Breast epithelium (tissue), 4 donors: ENCODE measurements at regions not wholly inside any gene's neighbourhood (a gene's known extent, or its start where the extent isn't known, plus 50 kb on each side); places are given as distances from the start of the nearest gene placed in this dataset.
A peak's percentile ranks its signal among the peaks of the same experiment; 100 is the strongest.

Experiments
- DNase-seq, 2 donors: peaks; one replicate each; pipeline ENCODE4 v3.0.0-alpha.2; 2019; ENCODE audit warnings: low spot score in 2 of 2
- H3K27ac ChIP-seq, 2 donors: fragments of 200-600 bp; sonication (generic) in 1 of 2; one replicate each; pipeline ENCODE4 v1.5.1; 2016 to 2019; ENCODE audit warnings: mild to moderate bottlenecking in 1 of 2
- H3K27me3 ChIP-seq, 2 donors: fragments of 200-600 bp; sonication (generic) in 1 of 2; one replicate each; pipeline versions ENCODE4 v1.5.1 to v1.6.0; 2017 to 2019; ENCODE audit warnings: control low read depth in 1 of 2, mild to moderate bottlenecking in 1 of 2
- H3K36me3 ChIP-seq: fragments of 200-600 bp; one replicate; pipeline ENCODE4 v1.5.1; 2019
- H3K4me1 ChIP-seq, 2 donors: fragments of 200-600 bp; sonication (generic); one replicate each; pipeline ENCODE4 v1.5.1; 2016 to 2019; ENCODE audit warnings: control low read depth in 1 of 2
- H3K4me3 ChIP-seq, 3 donors: fragments of 200-600 bp; sonication (generic); 1 replicate in 2 of 3; 2 replicates in 1 of 3; pipeline ENCODE4 v1.5.1; 2016 to 2019; ENCODE audit warnings: mild to moderate bottlenecking in 3 of 3, moderate library complexity in 2 of 3
- H3K9me3 ChIP-seq, 2 donors: fragments of 200-600 bp; sonication (generic) in 1 of 2; one replicate each; pipeline ENCODE4 v1.5.1; 2016 to 2019; ENCODE audit warnings: control low read depth in 1 of 2
- POLR2A ChIP-seq: fragments of 450-650 bp; IDR thresholded peaks from one replicate; pipeline ENCODE4 v1.6.1; 2016; ENCODE audit warnings: antibody characterized with exemption, mild to moderate bottlenecking, moderate library complexity
- POLR2AphosphoS5 ChIP-seq, 3 donors: sonication (generic); formaldehyde crosslinking; IDR thresholded peaks; one replicate each; pipeline ENCODE4 v1.6.1; 2017; ENCODE audit warnings: antibody characterized with exemption in 3 of 3
- intact Hi-C: fragments of 100-400 bp; cut with DNase I; formaldehyde crosslinking; loops from one replicate; pipeline ENCODE4 v1.15.1; 2023; ENCODE audit warnings: low total_unique reads
- TF ChIP-seq, protein P1 (sequence below), 3 donors: fragments of 450-650 bp; IDR thresholded peaks; one replicate each; pipeline ENCODE4 v1.5.1; 2016 to 2017; ENCODE audit warnings: antibody characterized with exemption in 3 of 3, mild to moderate bottlenecking in 3 of 3, moderate library complexity in 3 of 3

DNA sequence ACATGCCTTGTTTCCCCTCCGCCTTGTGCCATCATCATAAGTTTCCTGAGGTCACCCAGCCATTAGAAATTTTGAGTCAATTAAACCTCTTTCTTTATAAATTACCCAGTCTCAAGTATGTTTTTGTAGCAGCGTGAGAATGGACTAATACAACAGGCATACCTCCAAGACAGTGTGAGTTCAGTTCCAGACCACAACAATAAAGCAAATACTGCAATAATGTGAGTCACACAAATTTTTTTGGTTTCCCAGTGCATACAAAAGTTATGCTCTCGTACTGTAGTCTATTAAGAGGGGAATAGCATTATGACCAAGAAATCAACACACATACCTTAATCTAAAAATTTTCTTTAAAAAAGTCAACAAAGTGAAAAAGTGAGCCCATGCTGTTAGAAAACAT is 217.2 kb downstream of the NR4A2 start:
- TF ChIP-seq POLR2AphosphoS5 (IDR thresholded peaks at IDR 0.05) (no peak), POLR2A (no peak)
- TF ChIP-seq, protein P1, sequence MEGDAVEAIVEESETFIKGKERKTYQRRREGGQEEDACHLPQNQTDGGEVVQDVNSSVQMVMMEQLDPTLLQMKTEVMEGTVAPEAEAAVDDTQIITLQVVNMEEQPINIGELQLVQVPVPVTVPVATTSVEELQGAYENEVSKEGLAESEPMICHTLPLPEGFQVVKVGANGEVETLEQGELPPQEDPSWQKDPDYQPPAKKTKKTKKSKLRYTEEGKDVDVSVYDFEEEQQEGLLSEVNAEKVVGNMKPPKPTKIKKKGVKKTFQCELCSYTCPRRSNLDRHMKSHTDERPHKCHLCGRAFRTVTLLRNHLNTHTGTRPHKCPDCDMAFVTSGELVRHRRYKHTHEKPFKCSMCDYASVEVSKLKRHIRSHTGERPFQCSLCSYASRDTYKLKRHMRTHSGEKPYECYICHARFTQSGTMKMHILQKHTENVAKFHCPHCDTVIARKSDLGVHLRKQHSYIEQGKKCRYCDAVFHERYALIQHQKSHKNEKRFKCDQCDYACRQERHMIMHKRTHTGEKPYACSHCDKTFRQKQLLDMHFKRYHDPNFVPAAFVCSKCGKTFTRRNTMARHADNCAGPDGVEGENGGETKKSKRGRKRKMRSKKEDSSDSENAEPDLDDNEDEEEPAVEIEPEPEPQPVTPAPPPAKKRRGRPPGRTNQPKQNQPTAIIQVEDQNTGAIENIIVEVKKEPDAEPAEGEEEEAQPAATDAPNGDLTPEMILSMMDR (IDR thresholded peaks at IDR 0.05): no peak
- peak overlapping the region in 1 of 2 donors; percentile 10 for H3K27ac ChIP-seq
- no peak overlapping the region for H3K4me3 ChIP-seq
- no peaks in the 10 kb centered on the region for H3K27me3 ChIP-seq
- H3K9me3 ChIP-seq: no peaks in the 10 kb centered on the region
- intact Hi-C loops: no loop called here
- no peaks in the 10 kb centered on the region for H3K36me3 ChIP-seq
- DNase-seq: no peak
- H3K4me1 ChIP-seq: no peaks in the 10 kb centered on the region

DNA sequence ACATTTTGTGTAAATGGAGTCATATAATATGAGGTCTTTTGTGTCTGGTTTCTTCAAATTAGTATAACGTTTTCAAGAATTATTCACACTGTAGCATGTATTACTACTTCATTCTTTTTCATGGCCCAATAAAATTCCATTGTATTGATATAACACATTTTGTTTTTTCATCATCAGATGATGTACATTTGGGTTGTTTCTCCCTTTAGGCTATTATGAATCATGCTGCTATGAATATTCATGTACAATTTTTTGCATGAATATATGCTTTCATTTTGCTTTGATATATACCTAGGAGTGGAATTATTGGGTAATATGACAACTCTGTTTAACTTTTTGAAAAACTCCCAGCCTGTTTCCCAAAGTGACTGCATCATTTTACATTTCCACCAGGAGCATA is 220.2 kb downstream of the NR4A2 start:
- TF ChIP-seq POLR2AphosphoS5 (IDR thresholded peaks at IDR 0.05) (no peak), POLR2A (no peak)
- TF ChIP-seq, protein P1 (IDR thresholded peaks at IDR 0.05): no peak

DNA sequence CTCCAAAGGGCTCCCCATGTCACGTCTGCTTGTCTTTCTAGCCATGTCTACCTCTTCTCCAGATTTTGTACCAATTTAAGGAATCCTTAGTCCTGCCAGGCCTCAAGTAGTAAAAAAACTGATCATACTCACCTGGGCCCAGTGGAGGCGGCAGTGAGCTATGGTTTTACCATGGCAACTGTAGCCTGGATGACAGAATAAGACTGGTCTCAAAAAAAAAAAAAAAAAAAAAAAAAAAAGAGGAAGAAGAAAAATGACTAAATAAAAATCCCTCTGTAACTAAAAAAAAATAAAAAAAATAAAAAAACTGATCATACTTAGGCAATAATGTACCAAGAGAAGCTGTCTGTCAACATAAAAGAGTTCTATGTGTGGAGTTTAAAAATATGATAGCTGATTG is 221.6 kb downstream of the NR4A2 start:
- no peak for DNase-seq
- Histone ChIP-seq H3K4me1 (no peaks in the 10 kb centered on the region), H3K9me3 (no peaks in the 10 kb centered on the region), H3K4me3 (no peak overlapping the region), H3K27me3 (no peaks in the 10 kb centered on the region), H3K27ac (no peak overlapping the region), H3K36me3 (no peaks in the 10 kb centered on the region)
- TF ChIP-seq POLR2A (no peak), POLR2AphosphoS5 (IDR thresholded peaks at IDR 0.05) (no peak)
- TF ChIP-seq, protein P1 (IDR thresholded peaks at IDR 0.05): no peak
- intact Hi-C loops: no loop called here

More for the DNA sequence above, 220.2 kb downstream of the NR4A2 start:
- Histone ChIP-seq H3K27me3 (no peaks in the 10 kb centered on the region), H3K36me3 (no peaks in the 10 kb centered on the region), H3K4me1 (no peaks in the 10 kb centered on the region), H3K9me3 (no peaks in the 10 kb centered on the region), H3K27ac (no peak overlapping the region), H3K4me3 (no peak overlapping the region)
- intact Hi-C loops: no loop called here
- no peak for DNase-seq

DNA sequence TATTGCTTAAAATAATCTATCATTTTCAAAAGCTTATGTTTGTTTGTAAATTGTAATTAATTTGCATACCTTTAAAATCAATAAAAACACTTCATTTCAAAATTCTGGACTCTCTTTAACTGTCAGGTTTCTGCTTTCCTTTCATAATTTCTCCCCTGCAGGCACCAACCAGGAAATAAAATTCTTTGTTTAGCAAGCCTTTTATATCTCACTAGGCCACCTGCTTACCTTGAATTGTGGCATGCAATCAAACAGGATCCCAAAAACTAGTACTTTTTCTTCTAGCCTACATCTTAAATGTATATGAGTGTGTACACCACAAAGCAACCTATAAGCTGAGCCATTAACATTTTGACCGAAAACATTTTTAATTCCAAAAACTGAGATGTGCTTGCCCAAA is 233.1 kb downstream of the NR4A2 start:
- Histone ChIP-seq H3K27ac (no peak overlapping the region), H3K9me3 (peaks cover 0 to under 1% of the 10 kb centered on the region in 2 donors), H3K27me3 (no peaks in the 10 kb centered on the region), H3K36me3 (no peaks in the 10 kb centered on the region), H3K4me1 (no peaks in the 10 kb centered on the region), H3K4me3 (no peak overlapping the region)
- intact Hi-C loops: no loop called here
- no peak for DNase-seq
- TF ChIP-seq, protein P1 (IDR thresholded peaks at IDR 0.05): no peak
- TF ChIP-seq POLR2AphosphoS5 (IDR thresholded peaks at IDR 0.05) (no peak), POLR2A (no peak)

DNA sequence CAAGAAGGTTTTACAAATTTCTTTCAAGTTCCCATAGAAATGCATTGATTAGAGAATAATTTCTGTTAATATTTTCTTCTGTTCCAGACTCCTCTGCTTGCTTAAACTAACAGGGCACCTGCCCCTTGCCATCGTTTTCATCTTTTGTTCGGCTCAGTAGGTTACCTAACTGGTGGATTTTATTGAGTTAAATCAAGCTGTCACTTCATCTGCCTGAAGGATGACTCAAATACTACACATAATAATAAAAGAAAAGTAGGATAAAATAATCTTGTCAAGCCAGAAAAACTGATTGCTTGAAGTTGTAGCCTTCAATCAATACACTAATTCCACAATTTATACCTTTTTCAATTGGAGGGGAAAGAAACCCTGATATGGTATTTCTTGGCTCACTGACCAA is 234.0 kb downstream of the NR4A2 start:
- no peak for DNase-seq
- TF ChIP-seq POLR2A: no peak
- no peak for TF ChIP-seq POLR2AphosphoS5 (IDR thresholded peaks at IDR 0.05)
- TF ChIP-seq, protein P1 (IDR thresholded peaks at IDR 0.05): no peak

More for the DNA sequence above, 234.0 kb downstream of the NR4A2 start:
- Histone ChIP-seq H3K27ac (no peak overlapping the region), H3K4me1 (no peaks in the 10 kb centered on the region), H3K9me3 (peaks cover 0 to 3% of the 10 kb centered on the region in 2 donors), H3K4me3 (no peak overlapping the region), H3K36me3 (no peaks in the 10 kb centered on the region), H3K27me3 (no peaks in the 10 kb centered on the region)
- intact Hi-C loops: no loop called here
